Endothelial cell of hepatic sinusoid (primary cell): ENCODE measurements at regions not wholly inside any gene's neighbourhood (a gene's known extent, or its start where the extent isn't known, plus 50 kb on each side); places are given as distances from the start of the nearest gene placed in this dataset.
"Not testable (repeated sequence)": the region's sequence is repeated elsewhere in the genome, so short reads cannot be mapped to it uniquely, and the experiment has no call there.

Source experiments
- in situ Hi-C: cut with HindIII; loops from 2 replicates; pipeline ENCODE4 v1.10.0; 2017; ENCODE audit warnings: low sequenced_read_pairs

GRCh38 chr2:144650907-144651306 lies 131.0 kb upstream of the ZEB2 start:
- in situ Hi-C loops: no loop called here

- in situ Hi-C loops: no loop called here
Observed at GRCh38 chr2:144648837-144649465, 129.0 kb upstream of the ZEB2 start.

- in situ Hi-C loops: no loop called here
Observed at GRCh38 chr2:144645083-144645778, 125.3 kb upstream of the ZEB2 start.

GRCh38 chr2:144644549-144644948 lies 124.6 kb upstream of the ZEB2 start:
- in situ Hi-C loops: no loop called here

GRCh38 chr2:144643537-144644336 lies 123.8 kb upstream of the ZEB2 start:
- in situ Hi-C loops: no loop called here

- in situ Hi-C loops: no loop called here
Observed at GRCh38 chr2:144642856-144643255, 122.9 kb upstream of the ZEB2 start.

- in situ Hi-C loops: no loop called here
Observed at GRCh38 chr2:144642131-144642530, 122.2 kb upstream of the ZEB2 start.

GRCh38 chr2:144638250-144638649 lies 118.3 kb upstream of the ZEB2 start:
- in situ Hi-C loops: not testable (repeated sequence)

GRCh38 chr2:144636860-144637259 lies 116.9 kb upstream of the ZEB2 start:
- in situ Hi-C loops: not testable (repeated sequence)

GRCh38 chr2:144632809-144633208 lies 112.9 kb upstream of the ZEB2 start:
- in situ Hi-C loops: no loop called here

- in situ Hi-C loops: no loop called here
Observed at GRCh38 chr2:144631636-144632035, 111.7 kb upstream of the ZEB2 start.

- in situ Hi-C loops: no loop called here
Observed at GRCh38 chr2:144630459-144631215, 110.7 kb upstream of the ZEB2 start.

GRCh38 chr2:144629935-144630334 lies 110.0 kb upstream of the ZEB2 start:
- in situ Hi-C loops: no loop called here

- in situ Hi-C loops: no loop called here
Observed at GRCh38 chr2:144628566-144628965, 108.6 kb upstream of the ZEB2 start.

GRCh38 chr2:144625626-144626025 lies 105.7 kb upstream of the ZEB2 start:
- in situ Hi-C loops: no loop called here

GRCh38 chr2:144625226-144625625 lies 105.3 kb upstream of the ZEB2 start:
- in situ Hi-C loops: no loop called here

GRCh38 chr2:144624451-144624850 lies 104.5 kb upstream of the ZEB2 start:
- in situ Hi-C loops: no loop called here

GRCh38 chr2:144622373-144622772 lies 102.5 kb upstream of the ZEB2 start:
- in situ Hi-C loops: not testable (repeated sequence)

- in situ Hi-C loops: no loop called here
Observed at GRCh38 chr2:144621266-144621665, 101.3 kb upstream of the ZEB2 start.

GRCh38 chr2:144619760-144620159 lies 99.8 kb upstream of the ZEB2 start:
- in situ Hi-C loops: no loop called here

- in situ Hi-C loops: not testable (repeated sequence)
Observed at GRCh38 chr2:144617171-144617570, 97.3 kb upstream of the ZEB2 start.
